H1 (cell line): ENCODE measurements at regions not wholly inside any gene's neighbourhood (a gene's known extent, or its start where the extent isn't known, plus 50 kb on each side); places are given as distances from the start of the nearest gene placed in this dataset.

Experiments used
- CTCF ChIA-PET: fragments of 300-600 bp; sonication (Branson Sonifier 250); formaldehyde crosslinking; loops from one replicate; lab custom pipeline; 2021; ENCODE audit not compliant: partially characterized antibody; lab: Charles Lee
- POLR2A ChIA-PET: fragments of 300-600 bp; sonication (Branson Sonifier 250); formaldehyde crosslinking; loops from one replicate; lab custom pipeline; 2021; ENCODE audit warnings: inconsistent platforms; ENCODE audit not compliant: partially characterized antibody; lab: Charles Lee
- DNase-seq, 2 experiments: peaks; one replicate each; pipeline versions ENCODE4 v3.0.0 to v3.0.0-alpha.2; 2010 to 2022; ENCODE audit warnings: low spot score in 2 of 2, low read depth in 1 of 2, mixed read lengths in 1 of 2
- FAIRE-seq: peaks from 2 replicates; lab custom pipeline; 2011; peaks lifted over from hg19 to GRCh38; lab: Jason Lieb, UNC
- H2AFZ ChIP-seq: 2 replicates; pipeline ENCODE4 v1.8.1; 2012; ENCODE audit warnings: low read length, inconsistent platforms
- H2AK5ac ChIP-seq: 2 replicates; pipeline ENCODE4 v1.6.1; 2013; ENCODE audit warnings: low read depth, low read length
- H2BK120ac ChIP-seq: replicated peaks from 2 replicates; pipeline ENCODE3; 2013; ENCODE audit warnings: low read depth, low read length, inconsistent platforms
- H2BK12ac ChIP-seq: 2 replicates; pipeline ENCODE4 v1.6.1; 2013; ENCODE audit warnings: low read depth, low read length
- H2BK15ac ChIP-seq: 2 replicates; pipeline ENCODE4 v1.6.1; 2013; ENCODE audit warnings: low read length
- H2BK20ac ChIP-seq: 2 replicates; pipeline ENCODE4 v1.6.1; 2013; ENCODE audit warnings: low read length
- H2BK5ac ChIP-seq: 2 replicates; pipeline ENCODE4 v1.6.1; 2013; ENCODE audit warnings: low read depth, low read length
- H3K14ac ChIP-seq: 2 replicates; pipeline ENCODE4 v1.6.1; 2013; ENCODE audit warnings: inconsistent platforms; ENCODE audit not compliant: insufficient read length
- H3K18ac ChIP-seq: 2 replicates; pipeline ENCODE4 v1.6.1; 2013; ENCODE audit warnings: low read length; ENCODE audit errors: extremely low read depth
- H3K23ac ChIP-seq: 2 replicates; pipeline ENCODE4 v1.6.1; 2013; ENCODE audit warnings: inconsistent platforms; ENCODE audit not compliant: insufficient read length
- H3K23me2 ChIP-seq: 2 replicates; pipeline ENCODE4 v1.6.1; 2013; ENCODE audit warnings: low read depth, low read length
- H3K27ac ChIP-seq: 2 replicates; pipeline ENCODE4 v1.6.1; 2011; ENCODE audit warnings: low read depth, low read length, inconsistent platforms
- H3K27me3 ChIP-seq, 4 experiments: replicated peaks in 1 of 4; 1 replicate in 1 of 4; 2 replicates in 3 of 4; pipeline versions ENCODE4 v1.6.1 to v1.8.1; 2011 to 2013; ENCODE audit warnings: low read length in 3 of 4, mild to moderate bottlenecking in 3 of 4, inconsistent platforms in 2 of 4, mixed read lengths in 2 of 4, moderate library complexity in 1 of 4; ENCODE audit not compliant: control insufficient read depth in 3 of 4, insufficient read depth in 3 of 4; ENCODE audit errors: extremely low read depth in 1 of 4
- H3K36me3 ChIP-seq, 4 experiments: 2 replicates each; pipeline versions ENCODE4 v1.6.1 to v1.8.1; 2011 to 2013; ENCODE audit warnings: mild to moderate bottlenecking in 4 of 4, low read length in 3 of 4, moderate library complexity in 2 of 4, control low read depth in 1 of 4, inconsistent platforms in 1 of 4; ENCODE audit not compliant: insufficient read depth in 4 of 4, control insufficient read depth in 2 of 4
- H3K4ac ChIP-seq: replicated peaks from 2 replicates; pipeline ENCODE3; 2013; ENCODE audit warnings: low read length, low read depth, mixed read lengths, inconsistent platforms; ENCODE audit not compliant: insufficient read length
- H3K4me1 ChIP-seq, 4 experiments: replicated peaks in 1 of 4; 1 replicate in 1 of 4; 2 replicates in 3 of 4; pipeline versions ENCODE4 v1.6.1 to v1.8.1; 2011 to 2013; ENCODE audit warnings: low read length in 3 of 4, inconsistent platforms in 2 of 4, mixed read lengths in 1 of 4; ENCODE audit not compliant: insufficient read depth in 4 of 4, control insufficient read depth in 3 of 4
- H3K4me2 ChIP-seq, 2 experiments: 2 replicates each; pipeline versions ENCODE4 v1.6.1 to v1.8.1; 2011 to 2013; ENCODE audit warnings: low read depth in 2 of 2, low read length in 2 of 2, control low read depth in 1 of 2, inconsistent platforms in 1 of 2, mild to moderate bottlenecking in 1 of 2; ENCODE audit not compliant: insufficient read depth in 1 of 2
- H3K4me3 ChIP-seq, 4 experiments: fragments of 200-600, 300-600 bp in 1 of 4; sonication (generic), shearing (Covaris generic), sonication (Bioruptor Twin) in 1 of 4; 2 replicates each; pipeline versions ENCODE4 v1.5.1 to v1.8.1; 2011 to 2016; ENCODE audit warnings: low read length in 4 of 4, low read depth in 3 of 4, control low read depth in 2 of 4, inconsistent platforms in 2 of 4, mild to moderate bottlenecking in 2 of 4, mixed read lengths in 1 of 4, moderate library complexity in 1 of 4; ENCODE audit not compliant: insufficient read depth in 2 of 4; ENCODE audit errors: extremely low read depth in 1 of 4
- H3K56ac ChIP-seq: replicated peaks from 2 replicates; pipeline ENCODE3; 2013; ENCODE audit warnings: low read depth, mild to moderate bottlenecking, mixed read lengths, low read length, inconsistent platforms; ENCODE audit not compliant: insufficient read length
- H3K79me1 ChIP-seq: 2 replicates; pipeline ENCODE4 v1.6.1; 2013; ENCODE audit warnings: low read depth, low read length, control low read depth
- H3K79me2 ChIP-seq, 2 experiments: 2 replicates each; pipeline versions ENCODE4 v1.6.1 to v1.8.1; 2012 to 2013; ENCODE audit warnings: low read length in 2 of 2, mild to moderate bottlenecking in 2 of 2, inconsistent platforms in 1 of 2; ENCODE audit not compliant: insufficient read depth in 2 of 2, control insufficient read depth in 1 of 2
- H3K9ac ChIP-seq, 4 experiments: replicated peaks in 1 of 4; 1 replicate in 1 of 4; 2 replicates in 3 of 4; pipeline versions ENCODE4 v1.6.1 to v1.8.1; 2011 to 2013; ENCODE audit warnings: low read depth in 3 of 4, low read length in 3 of 4, control low read depth in 2 of 4, mild to moderate bottlenecking in 2 of 4, moderate library complexity in 2 of 4, inconsistent platforms in 1 of 4; ENCODE audit errors: extremely low read depth in 1 of 4
- H3K9me3 ChIP-seq, 2 experiments: 2 replicates each; pipeline versions ENCODE4 v1.6.1 to v1.8.1; 2012 to 2013; ENCODE audit warnings: mild to moderate bottlenecking in 2 of 2, moderate library complexity in 2 of 2, control low read depth in 1 of 2, inconsistent platforms in 1 of 2, low read depth in 1 of 2, low read length in 1 of 2, mixed read lengths in 1 of 2; ENCODE audit not compliant: insufficient read depth in 2 of 2
- H4K20me1 ChIP-seq, 2 experiments: replicated peaks in 1 of 2; 2 replicates each; pipeline versions ENCODE3 to v1.8.1; 2011 to 2013; ENCODE audit warnings: inconsistent platforms in 2 of 2, low read length in 2 of 2, mild to moderate bottlenecking in 1 of 2; ENCODE audit not compliant: insufficient read depth in 2 of 2, control insufficient read depth in 1 of 2
- H4K5ac ChIP-seq: 2 replicates; pipeline ENCODE4 v1.6.1; 2013; ENCODE audit warnings: low read length, low read depth, mixed read lengths, inconsistent platforms; ENCODE audit not compliant: insufficient read length
- H4K8ac ChIP-seq: 2 replicates; pipeline ENCODE4 v1.8.0; 2013; ENCODE audit warnings: mild to moderate bottlenecking, moderate library complexity, low read length, inconsistent platforms; ENCODE audit not compliant: insufficient read depth; ENCODE audit errors: extremely low read depth
- H4K91ac ChIP-seq: replicated peaks from 2 replicates; pipeline ENCODE3; 2013; ENCODE audit warnings: low read length, mixed read lengths, inconsistent platforms; ENCODE audit not compliant: insufficient read length
- ATF2 ChIP-seq: IDR thresholded peaks from 2 replicates; pipeline ENCODE4 v1.6.1; 2012; ENCODE audit warnings: low read length, inconsistent platforms
- CBX5 ChIP-seq: fragments of 300-800, 300-1000 bp; sonication (generic); IDR thresholded peaks from 2 replicates; pipeline ENCODE4 v1.7.1; 2016; ENCODE audit warnings: antibody characterized with exemption, low read length, low read depth
- GTF2F1 ChIP-seq: IDR thresholded peaks from 2 replicates; pipeline ENCODE4 v1.6.1; 2012; ENCODE audit warnings: low read depth, low read length, improper control_type of control experiment, borderline replicate concordance
- HDAC6 ChIP-seq: IDR thresholded peaks from one replicate; pipeline ENCODE4 v1.7.1; 2012; ENCODE audit warnings: low read depth, mild to moderate bottlenecking, inconsistent platforms, low read length, moderate library complexity
- whole genome bisulfite sequencing, 2 experiments: shearing (Covaris generic) in 1 of 2; methylation state at CpG; one replicate each; pipeline versions ENCODE4 v1.1.6 to v1.1.7; 2013 to 2015; ENCODE audit warnings: low lambda C conversion rate in 2 of 2, mixed read lengths in 2 of 2, inconsistent platforms in 1 of 2, low coverage in 1 of 2, missing lambda C conversion rate in 1 of 2; ENCODE audit not compliant: insufficient replicate concordance in 2 of 2, insufficient coverage in 1 of 2, insufficient read length in 1 of 2; ENCODE audit errors: extremely low coverage in 1 of 2, missing lambda C conversion rate in 1 of 2; 5-methylcytosine and 5-hydroxymethylcytosine counted together

GRCh38 chr14:26933431-26933830, 335.6 kb upstream of the NOVA1 start:
- Histone ChIP-seq H2AK5ac (no peak overlapping the region), H3K18ac (no peak overlapping the region), H3K4me3 (no peak overlapping the region), H3K4ac (no peak overlapping the region), H3K79me1 (no peaks in the 10 kb centered on the region), H3K9me3 (peaks cover 12% of the 10 kb centered on the region in 2 experiments; a peak in 3 of 4 replicates), H3K23me2 (no peaks in the 10 kb centered on the region), H4K5ac (no peak overlapping the region), H3K27ac (no peak overlapping the region), H3K36me3 (peaks cover 0 to 4% (median 0%) of the 10 kb centered on the region in 4 experiments; a peak in 1 of 8 replicates), H3K4me2 (no peak overlapping the region), H2AFZ (no peak overlapping the region), H2BK12ac (no peak overlapping the region), H2BK20ac (no peak overlapping the region), H4K8ac (no peak overlapping the region), H3K9ac (no peak overlapping the region), H3K79me2 (no peaks in the 10 kb centered on the region), H3K14ac (no peak overlapping the region), H4K91ac (no peak overlapping the region), H2BK15ac (no peak overlapping the region), H3K56ac (no peak overlapping the region), H3K23ac (no peak overlapping the region), H3K4me1 (no peaks in the 10 kb centered on the region), H3K27me3 (no peaks in the 10 kb centered on the region), H2BK120ac (no peak overlapping the region), H2BK5ac (no peak overlapping the region), H4K20me1 (no peaks in the 10 kb centered on the region)
- DNase-seq (no peak), FAIRE-seq (no peak)
- ChIA-PET POLR2A (no interaction called here), CTCF (no interaction called here)
- 92% methylated on average over 4 of the region's 4 CpGs; no CpG with 5 or more reads in 1 of the 2 experiments for whole genome bisulfite sequencing, 2 experiments
- TF ChIP-seq ATF2 (no peak), CBX5 (no peak), HDAC6 (no peak), GTF2F1 (no peak)
